Parathyroid adenoma (tissue), 2 donors: ENCODE measurements at regions not wholly inside any gene's neighbourhood (a gene's known extent, or its start where the extent isn't known, plus 50 kb on each side); places are given as distances from the start of the nearest gene placed in this dataset.

ENCODE experiments used
- H2AFZ ChIP-seq: fragments of 300-600 bp; sonication (generic); one replicate; pipeline ENCODE4 v1.7.0; 2017; ENCODE audit warnings: antibody characterized with exemption, mild to moderate bottlenecking
- H3K27ac ChIP-seq: fragments of 300-600 bp; sonication (generic); one replicate; pipeline ENCODE4 v1.7.0; 2017
- H3K27me3 ChIP-seq: fragments of 300-600 bp; sonication (generic); one replicate; pipeline ENCODE4 v1.7.0; 2017; ENCODE audit warnings: low read length; ENCODE audit not compliant: control insufficient read depth, insufficient read depth
- H3K36me3 ChIP-seq: fragments of 300-600 bp; sonication (generic); one replicate; pipeline ENCODE4 v1.7.0; 2017; ENCODE audit warnings: low read length; ENCODE audit not compliant: control insufficient read depth, insufficient read depth
- H3K4me1 ChIP-seq: fragments of 300-600 bp; sonication (generic); one replicate; pipeline ENCODE4 v1.7.0; 2017; ENCODE audit warnings: control low read depth
- H3K4me2 ChIP-seq: fragments of 300-600 bp; sonication (generic); one replicate; pipeline ENCODE4 v1.7.0; 2017; ENCODE audit warnings: low read length
- H3K4me3 ChIP-seq: fragments of 300-600 bp; sonication (generic); one replicate; pipeline ENCODE4 v1.7.0; 2017; ENCODE audit warnings: low read depth, low read length
- H3K79me2 ChIP-seq: fragments of 300-600 bp; sonication (generic); one replicate; pipeline ENCODE4 v1.7.0; 2017; ENCODE audit warnings: control low read depth
- H3K9ac ChIP-seq: fragments of 300-600 bp; sonication (generic); one replicate; pipeline ENCODE4 v1.7.0; 2017; ENCODE audit warnings: mild to moderate bottlenecking
- H3K9me3 ChIP-seq: fragments of 300-600 bp; sonication (generic); one replicate; pipeline ENCODE4 v1.7.0; 2017; ENCODE audit warnings: low read length; ENCODE audit not compliant: control insufficient read depth
- TF ChIP-seq, protein P1 (sequence below): fragments of 300-600 bp; sonication (generic); IDR thresholded peaks from one replicate; pipeline ENCODE4 v1.7.0; 2017; ENCODE audit warnings: antibody characterized with exemption, mild to moderate bottlenecking
- donor health status: primary hyperparathyroidism.

DNA sequence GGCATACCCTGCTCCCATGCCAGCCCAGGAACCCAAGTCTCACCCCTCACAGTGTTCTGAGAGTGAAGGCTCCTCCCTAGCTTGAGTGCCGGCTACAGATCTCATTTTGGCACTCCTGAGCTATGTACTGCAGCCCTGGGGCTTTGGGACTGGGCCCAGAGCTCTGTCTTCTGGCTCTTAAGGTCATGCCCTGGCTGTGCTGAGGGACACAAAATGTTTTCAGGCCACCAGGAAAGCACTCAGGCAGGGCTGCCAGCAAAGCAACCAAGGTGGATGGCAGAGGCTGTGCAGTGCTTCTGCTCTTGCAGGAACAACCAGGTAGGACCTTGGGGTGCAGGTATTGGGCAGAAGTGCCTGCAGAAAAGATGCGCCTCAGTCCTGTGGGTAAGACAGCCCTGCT is 564.0 kb downstream of the SLC6A15 start:
- Histone ChIP-seq H3K4me2 (no peak overlapping the region), H3K4me1 (no peaks in the 10 kb centered on the region), H3K9me3 (no peaks in the 10 kb centered on the region), H3K79me2 (no peaks in the 10 kb centered on the region), H3K9ac (no peak overlapping the region), H3K27ac (no peak overlapping the region), H3K4me3 (no peak overlapping the region), H2AFZ (no peak overlapping the region), H3K36me3 (no peaks in the 10 kb centered on the region), H3K27me3 (no peaks in the 10 kb centered on the region)
- TF ChIP-seq, protein P1, sequence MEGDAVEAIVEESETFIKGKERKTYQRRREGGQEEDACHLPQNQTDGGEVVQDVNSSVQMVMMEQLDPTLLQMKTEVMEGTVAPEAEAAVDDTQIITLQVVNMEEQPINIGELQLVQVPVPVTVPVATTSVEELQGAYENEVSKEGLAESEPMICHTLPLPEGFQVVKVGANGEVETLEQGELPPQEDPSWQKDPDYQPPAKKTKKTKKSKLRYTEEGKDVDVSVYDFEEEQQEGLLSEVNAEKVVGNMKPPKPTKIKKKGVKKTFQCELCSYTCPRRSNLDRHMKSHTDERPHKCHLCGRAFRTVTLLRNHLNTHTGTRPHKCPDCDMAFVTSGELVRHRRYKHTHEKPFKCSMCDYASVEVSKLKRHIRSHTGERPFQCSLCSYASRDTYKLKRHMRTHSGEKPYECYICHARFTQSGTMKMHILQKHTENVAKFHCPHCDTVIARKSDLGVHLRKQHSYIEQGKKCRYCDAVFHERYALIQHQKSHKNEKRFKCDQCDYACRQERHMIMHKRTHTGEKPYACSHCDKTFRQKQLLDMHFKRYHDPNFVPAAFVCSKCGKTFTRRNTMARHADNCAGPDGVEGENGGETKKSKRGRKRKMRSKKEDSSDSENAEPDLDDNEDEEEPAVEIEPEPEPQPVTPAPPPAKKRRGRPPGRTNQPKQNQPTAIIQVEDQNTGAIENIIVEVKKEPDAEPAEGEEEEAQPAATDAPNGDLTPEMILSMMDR, result no peak

DNA sequence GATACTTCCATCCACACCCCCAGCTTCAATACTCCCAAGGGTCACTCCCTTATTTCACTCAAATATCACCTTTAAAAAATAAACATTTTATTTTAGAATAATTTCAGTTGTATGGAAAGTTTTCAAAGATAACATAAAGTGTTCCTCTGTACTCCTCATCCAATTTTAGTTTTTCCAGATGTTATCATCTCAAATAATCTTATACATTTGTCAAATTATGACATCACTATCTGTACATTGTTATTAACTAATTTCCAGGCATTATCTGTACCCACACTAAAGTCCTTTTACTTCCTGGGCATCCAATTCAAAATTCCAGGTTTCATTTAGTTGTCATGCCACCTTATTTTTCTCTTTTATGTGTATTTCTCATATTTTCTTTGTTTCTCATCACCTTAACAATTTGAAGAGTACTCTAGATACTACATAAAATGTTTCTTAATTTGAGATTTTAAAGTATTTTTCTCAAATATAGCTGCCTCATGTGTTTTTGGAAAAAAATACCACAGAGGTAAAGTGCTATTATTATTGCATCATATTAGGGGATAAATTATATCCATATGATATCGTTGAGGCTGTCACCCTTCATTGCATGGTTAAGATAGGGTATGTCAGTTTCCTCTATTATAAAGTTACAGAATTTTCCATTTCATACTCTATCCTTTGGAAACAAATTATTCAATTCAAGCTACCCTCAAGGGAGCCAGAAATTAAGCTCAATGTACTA is 571.0 kb downstream of the SLC6A15 start:
- no peak overlapping the region for H3K4me2 ChIP-seq
- TF ChIP-seq, protein P1, result no peak
- no peak overlapping the region for H3K9ac ChIP-seq
- no peaks in the 10 kb centered on the region for H3K4me1 ChIP-seq
- H3K36me3 ChIP-seq, result no peaks in the 10 kb centered on the region
- no peak overlapping the region for H2AFZ ChIP-seq
- no peaks in the 10 kb centered on the region for H3K9me3 ChIP-seq
- no peaks in the 10 kb centered on the region for H3K79me2 ChIP-seq
- no peaks in the 10 kb centered on the region for H3K27me3 ChIP-seq
- H3K4me3 ChIP-seq, result no peak overlapping the region
- H3K27ac ChIP-seq, result no peak overlapping the region

DNA sequence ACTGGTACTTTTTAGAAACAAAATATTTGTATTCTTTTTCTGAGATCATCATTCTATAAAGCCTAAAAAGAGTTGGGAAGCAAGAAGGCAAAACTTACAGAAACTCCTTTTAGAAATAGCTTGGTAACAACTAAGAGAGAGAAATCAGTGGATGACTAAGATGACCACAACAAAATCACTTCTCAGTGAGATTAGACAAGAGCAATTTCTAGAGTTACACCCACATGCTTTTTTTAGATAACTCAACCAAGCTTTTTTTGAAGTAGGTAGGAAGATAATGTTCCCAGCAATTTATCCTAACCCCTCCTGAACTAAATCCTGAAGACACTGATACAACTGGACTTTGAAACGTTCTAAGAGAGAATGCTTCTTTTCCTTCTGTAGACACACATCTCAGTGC is 576.4 kb downstream of the SLC6A15 start:
- Histone ChIP-seq H3K4me2 (no peak overlapping the region), H2AFZ (no peak overlapping the region), H3K79me2 (no peaks in the 10 kb centered on the region), H3K36me3 (no peaks in the 10 kb centered on the region), H3K4me3 (no peak overlapping the region), H3K9ac (no peak overlapping the region), H3K27ac (no peak overlapping the region), H3K27me3 (no peaks in the 10 kb centered on the region), H3K9me3 (no peaks in the 10 kb centered on the region), H3K4me1 (no peaks in the 10 kb centered on the region)
- TF ChIP-seq, protein P1, result no peak

DNA sequence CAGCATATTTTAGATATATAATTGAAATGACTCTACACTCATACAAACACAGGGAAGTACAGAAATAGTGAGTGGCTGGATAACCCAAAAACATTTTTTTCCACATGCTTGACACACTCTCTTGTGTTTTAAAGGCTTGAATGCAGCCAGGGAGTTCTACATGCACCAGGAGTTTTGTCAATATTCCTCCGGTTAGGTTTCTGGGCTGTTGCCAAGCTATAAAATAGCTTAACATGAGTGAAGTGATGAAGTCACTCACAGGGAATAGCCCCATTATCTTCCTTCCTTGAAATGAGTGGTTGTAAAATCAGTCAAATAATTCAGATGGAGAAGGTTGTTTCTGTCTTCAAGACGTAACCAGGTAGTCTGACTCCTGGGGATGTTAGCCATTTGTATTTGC is 582.7 kb downstream of the SLC6A15 start:
- no peaks in the 10 kb centered on the region for H3K36me3 ChIP-seq
- no peaks in the 10 kb centered on the region for H3K9me3 ChIP-seq
- H3K4me2 ChIP-seq, result no peak overlapping the region
- no peaks in the 10 kb centered on the region for H3K4me1 ChIP-seq
- no peak overlapping the region for H3K27ac ChIP-seq
- H3K27me3 ChIP-seq, result no peaks in the 10 kb centered on the region
- no peaks in the 10 kb centered on the region for H3K79me2 ChIP-seq
- H3K9ac ChIP-seq, result no peak overlapping the region
- H3K4me3 ChIP-seq, result no peak overlapping the region
- TF ChIP-seq, protein P1, result no peak
- no peak overlapping the region for H2AFZ ChIP-seq

DNA sequence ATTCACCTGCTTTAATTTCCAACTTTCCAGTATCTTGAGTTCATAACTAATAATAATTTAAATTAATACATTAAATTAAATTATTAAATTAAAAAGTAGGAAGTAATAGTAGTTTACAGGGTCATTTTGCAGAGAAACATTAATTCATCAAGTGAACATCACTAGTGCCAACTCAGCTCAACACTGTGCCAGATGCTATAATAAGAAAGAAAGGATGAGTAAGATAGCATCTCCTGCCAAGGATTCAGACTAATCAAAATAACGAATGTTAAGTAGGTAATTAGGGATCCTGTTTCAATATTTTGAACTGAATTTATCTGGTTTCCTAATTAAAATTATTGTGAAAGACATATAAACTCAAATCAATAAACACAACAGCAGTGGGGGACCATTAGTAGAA is 596.7 kb downstream of the SLC6A15 start:
- Histone ChIP-seq H3K27me3 (no peaks in the 10 kb centered on the region), H3K36me3 (no peaks in the 10 kb centered on the region), H2AFZ (no peak overlapping the region), H3K9me3 (no peaks in the 10 kb centered on the region), H3K27ac (no peak overlapping the region), H3K79me2 (no peaks in the 10 kb centered on the region), H3K4me2 (no peak overlapping the region), H3K4me3 (no peak overlapping the region), H3K4me1 (no peaks in the 10 kb centered on the region), H3K9ac (no peak overlapping the region)
- TF ChIP-seq, protein P1, result no peak
